A549 (cell line): ENCODE measurements at regions not wholly inside any gene's neighbourhood (a gene's known extent, or its start where the extent isn't known, plus 50 kb on each side); places are given as distances from the start of the nearest gene placed in this dataset.
"Not testable (repeated sequence)": the region's sequence is repeated elsewhere in the genome, so short reads cannot be mapped to it uniquely, and the experiment has no call there.

Experiments
- KDM5A ChIP-seq: fragments of 200-600 bp; sonication (generic); IDR thresholded peaks from 2 replicates; pipeline ENCODE4 v1.6.1; 2016; ENCODE audit warnings: antibody characterized with exemption, mild to moderate bottlenecking
- TF ChIP-seq, protein P1 (sequence below): fragments of >200 bp; sonication (Bioruptor Twin); formaldehyde crosslinking; IDR thresholded peaks from 3 replicates; pipeline ENCODE4 v1.5.1; 2016
- TF ChIP-seq, protein P2 (sequence below): IDR thresholded peaks from 2 replicates; pipeline ENCODE4 v1.6.1; 2012
- TF ChIP-seq, protein P3 (sequence below): fragments of 450-650 bp; IDR thresholded peaks from 2 replicates; pipeline ENCODE4 v1.6.1; 2014; ENCODE audit warnings: antibody characterized with exemption
- TF ChIP-seq, protein P4 (sequence below): fragments of >200 bp; sonication (Bioruptor Twin); formaldehyde crosslinking; IDR thresholded peaks from 3 replicates; pipeline ENCODE4 v1.6.1; 2016

DNA sequence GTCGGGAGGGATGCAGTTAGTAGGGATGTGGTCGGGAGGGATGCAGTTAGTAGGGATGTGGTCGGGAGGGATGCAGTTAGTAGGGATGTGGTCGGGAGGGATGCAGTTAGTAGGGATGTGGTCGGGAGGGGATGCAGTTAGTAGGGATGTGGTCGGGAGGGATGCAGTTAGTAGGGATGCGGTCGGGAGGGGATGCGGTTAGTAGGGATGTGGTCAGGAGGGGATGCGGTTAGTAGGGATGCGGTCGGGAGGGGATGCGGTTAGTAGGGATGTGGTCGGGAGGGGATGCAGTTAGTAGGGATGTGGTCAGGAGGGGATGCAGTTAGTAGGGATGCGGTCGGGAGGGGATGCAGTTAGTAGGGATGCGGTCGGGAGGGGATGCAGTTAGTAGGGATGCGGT lies 96.2 kb downstream of the BDH1 start:
- TF ChIP-seq, protein P1, sequence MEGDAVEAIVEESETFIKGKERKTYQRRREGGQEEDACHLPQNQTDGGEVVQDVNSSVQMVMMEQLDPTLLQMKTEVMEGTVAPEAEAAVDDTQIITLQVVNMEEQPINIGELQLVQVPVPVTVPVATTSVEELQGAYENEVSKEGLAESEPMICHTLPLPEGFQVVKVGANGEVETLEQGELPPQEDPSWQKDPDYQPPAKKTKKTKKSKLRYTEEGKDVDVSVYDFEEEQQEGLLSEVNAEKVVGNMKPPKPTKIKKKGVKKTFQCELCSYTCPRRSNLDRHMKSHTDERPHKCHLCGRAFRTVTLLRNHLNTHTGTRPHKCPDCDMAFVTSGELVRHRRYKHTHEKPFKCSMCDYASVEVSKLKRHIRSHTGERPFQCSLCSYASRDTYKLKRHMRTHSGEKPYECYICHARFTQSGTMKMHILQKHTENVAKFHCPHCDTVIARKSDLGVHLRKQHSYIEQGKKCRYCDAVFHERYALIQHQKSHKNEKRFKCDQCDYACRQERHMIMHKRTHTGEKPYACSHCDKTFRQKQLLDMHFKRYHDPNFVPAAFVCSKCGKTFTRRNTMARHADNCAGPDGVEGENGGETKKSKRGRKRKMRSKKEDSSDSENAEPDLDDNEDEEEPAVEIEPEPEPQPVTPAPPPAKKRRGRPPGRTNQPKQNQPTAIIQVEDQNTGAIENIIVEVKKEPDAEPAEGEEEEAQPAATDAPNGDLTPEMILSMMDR, result not testable (repeated sequence)
- TF ChIP-seq, protein P2, sequence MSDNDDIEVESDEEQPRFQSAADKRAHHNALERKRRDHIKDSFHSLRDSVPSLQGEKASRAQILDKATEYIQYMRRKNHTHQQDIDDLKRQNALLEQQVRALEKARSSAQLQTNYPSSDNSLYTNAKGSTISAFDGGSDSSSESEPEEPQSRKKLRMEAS, result not testable (repeated sequence)
- TF ChIP-seq, protein P3, sequence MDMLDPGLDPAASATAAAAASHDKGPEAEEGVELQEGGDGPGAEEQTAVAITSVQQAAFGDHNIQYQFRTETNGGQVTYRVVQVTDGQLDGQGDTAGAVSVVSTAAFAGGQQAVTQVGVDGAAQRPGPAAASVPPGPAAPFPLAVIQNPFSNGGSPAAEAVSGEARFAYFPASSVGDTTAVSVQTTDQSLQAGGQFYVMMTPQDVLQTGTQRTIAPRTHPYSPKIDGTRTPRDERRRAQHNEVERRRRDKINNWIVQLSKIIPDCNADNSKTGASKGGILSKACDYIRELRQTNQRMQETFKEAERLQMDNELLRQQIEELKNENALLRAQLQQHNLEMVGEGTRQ, result not testable (repeated sequence)
- TF ChIP-seq, protein P4, sequence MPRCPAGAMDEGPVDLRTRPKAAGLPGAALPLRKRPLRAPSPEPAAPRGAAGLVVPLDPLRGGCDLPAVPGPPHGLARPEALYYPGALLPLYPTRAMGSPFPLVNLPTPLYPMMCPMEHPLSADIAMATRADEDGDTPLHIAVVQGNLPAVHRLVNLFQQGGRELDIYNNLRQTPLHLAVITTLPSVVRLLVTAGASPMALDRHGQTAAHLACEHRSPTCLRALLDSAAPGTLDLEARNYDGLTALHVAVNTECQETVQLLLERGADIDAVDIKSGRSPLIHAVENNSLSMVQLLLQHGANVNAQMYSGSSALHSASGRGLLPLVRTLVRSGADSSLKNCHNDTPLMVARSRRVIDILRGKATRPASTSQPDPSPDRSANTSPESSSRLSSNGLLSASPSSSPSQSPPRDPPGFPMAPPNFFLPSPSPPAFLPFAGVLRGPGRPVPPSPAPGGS, result not testable (repeated sequence)
- TF ChIP-seq KDM5A, result not testable (repeated sequence)
